GM12891 (cell line): ENCODE measurements at regions not wholly inside any gene's neighbourhood (a gene's known extent, or its start where the extent isn't known, plus 50 kb on each side); places are given as distances from the start of the nearest gene placed in this dataset.

Experiments
- POLR2A ChIP-seq: IDR thresholded peaks from 2 replicates; pipeline ENCODE4 v1.6.1; 2011; ENCODE audit warnings: low read depth, low read length, control low read depth
- POLR2AphosphoS5 ChIP-seq: IDR thresholded peaks from 2 replicates; pipeline ENCODE4 v1.6.1; 2011; ENCODE audit warnings: low read depth, low read length, control low read depth
- POU2F2 ChIP-seq: IDR thresholded peaks from 2 replicates; pipeline ENCODE4 v1.6.1; 2011; ENCODE audit warnings: low read depth, mild to moderate bottlenecking, control low read depth, low read length, moderate library complexity
- SPI1 ChIP-seq: IDR thresholded peaks from 2 replicates; pipeline ENCODE4 v1.6.1; 2011; ENCODE audit warnings: low read depth, low read length, control low read depth
- TAF1 ChIP-seq: IDR thresholded peaks from 2 replicates; pipeline ENCODE4 v1.6.1; 2011; ENCODE audit warnings: low read depth, low read length, control low read depth

- no peak for TF ChIP-seq POLR2AphosphoS5
- TF ChIP-seq POLR2A = no peak
- TF ChIP-seq SPI1 = no peak
- no peak for TF ChIP-seq TAF1
- no peak for TF ChIP-seq POU2F2
Observed at GRCh38 chr7:115271332-115272235, 349.7 kb downstream of the MDFIC start.
